ENCODE measurements at regions not wholly inside any gene's neighbourhood (a gene's known extent, or its start where the extent isn't known, plus 50 kb on each side); places are given as distances from the start of the nearest gene placed in this dataset.

GRCh38 chr10:107739951-107740350 is 575.4 kb upstream of the SORCS1 start:
- no peak for DNase-seq (ENCODE audit: low spot score)
- H3K27ac ChIP-seq: no peak overlapping the region
- no peak overlapping the region for H3K4me3 ChIP-seq
- TF ChIP-seq, protein P1, sequence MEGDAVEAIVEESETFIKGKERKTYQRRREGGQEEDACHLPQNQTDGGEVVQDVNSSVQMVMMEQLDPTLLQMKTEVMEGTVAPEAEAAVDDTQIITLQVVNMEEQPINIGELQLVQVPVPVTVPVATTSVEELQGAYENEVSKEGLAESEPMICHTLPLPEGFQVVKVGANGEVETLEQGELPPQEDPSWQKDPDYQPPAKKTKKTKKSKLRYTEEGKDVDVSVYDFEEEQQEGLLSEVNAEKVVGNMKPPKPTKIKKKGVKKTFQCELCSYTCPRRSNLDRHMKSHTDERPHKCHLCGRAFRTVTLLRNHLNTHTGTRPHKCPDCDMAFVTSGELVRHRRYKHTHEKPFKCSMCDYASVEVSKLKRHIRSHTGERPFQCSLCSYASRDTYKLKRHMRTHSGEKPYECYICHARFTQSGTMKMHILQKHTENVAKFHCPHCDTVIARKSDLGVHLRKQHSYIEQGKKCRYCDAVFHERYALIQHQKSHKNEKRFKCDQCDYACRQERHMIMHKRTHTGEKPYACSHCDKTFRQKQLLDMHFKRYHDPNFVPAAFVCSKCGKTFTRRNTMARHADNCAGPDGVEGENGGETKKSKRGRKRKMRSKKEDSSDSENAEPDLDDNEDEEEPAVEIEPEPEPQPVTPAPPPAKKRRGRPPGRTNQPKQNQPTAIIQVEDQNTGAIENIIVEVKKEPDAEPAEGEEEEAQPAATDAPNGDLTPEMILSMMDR (IDR thresholded peaks at IDR 0.05): no peak

GRCh38 chr10:107733328-107734130 is 569.0 kb upstream of the SORCS1 start:
- TF ChIP-seq, protein P1 (IDR thresholded peaks at IDR 0.05): no peak
- Histone ChIP-seq H3K27ac (no peak overlapping the region), H3K4me3 (no peak overlapping the region)
- DNase-seq (ENCODE audit: low spot score): no peak

DNA sequence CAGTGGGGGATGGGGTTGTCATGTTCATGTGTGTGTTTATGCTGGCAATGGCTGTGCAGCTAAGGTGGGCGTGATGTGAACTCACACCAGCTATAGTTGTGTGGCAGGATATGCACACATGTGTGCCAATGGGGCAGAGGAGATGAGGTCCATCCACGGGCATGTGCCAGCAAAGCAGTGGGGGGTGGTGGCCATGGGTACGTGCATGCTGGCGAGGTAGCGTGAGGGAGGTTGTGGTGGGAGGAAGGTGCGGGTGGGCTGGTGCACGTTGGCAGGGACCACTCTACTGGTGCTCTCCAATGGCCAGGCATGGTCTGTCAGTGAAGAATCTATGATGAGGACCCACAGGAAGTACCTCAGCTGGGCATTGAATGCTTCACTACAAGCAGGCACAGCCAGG is 567.5 kb upstream of the SORCS1 start:
- Histone ChIP-seq H3K27ac (no peak overlapping the region), H3K4me3 (no peak overlapping the region)
- TF ChIP-seq, protein P1 (IDR thresholded peaks at IDR 0.05): no peak
- no peak for DNase-seq (ENCODE audit: low spot score)

DNA sequence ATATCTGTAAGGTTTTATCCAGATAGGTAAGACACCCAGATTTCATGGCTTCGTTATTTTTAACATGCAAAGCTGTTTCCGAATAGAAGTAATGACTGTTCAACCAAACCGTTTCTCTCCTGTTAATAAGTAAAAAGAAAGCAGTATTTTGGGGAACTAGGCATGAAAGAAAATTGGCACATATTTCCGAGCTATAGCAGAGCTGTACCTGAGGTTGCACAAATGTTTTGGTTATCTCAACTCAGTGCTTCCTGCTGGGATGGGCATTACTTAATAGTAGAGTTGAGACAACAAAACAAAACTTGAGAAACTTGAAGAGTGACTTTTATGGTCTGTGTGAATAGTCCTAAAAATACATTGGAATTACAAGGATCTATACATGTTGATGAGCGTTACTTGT is 564.3 kb upstream of the SORCS1 start:
- no peak overlapping the region for H3K4me3 ChIP-seq
- TF ChIP-seq, protein P1 (IDR thresholded peaks at IDR 0.05): no peak
- H3K27ac ChIP-seq: no peak overlapping the region
- DNase-seq (ENCODE audit: low spot score): no peak

DNA sequence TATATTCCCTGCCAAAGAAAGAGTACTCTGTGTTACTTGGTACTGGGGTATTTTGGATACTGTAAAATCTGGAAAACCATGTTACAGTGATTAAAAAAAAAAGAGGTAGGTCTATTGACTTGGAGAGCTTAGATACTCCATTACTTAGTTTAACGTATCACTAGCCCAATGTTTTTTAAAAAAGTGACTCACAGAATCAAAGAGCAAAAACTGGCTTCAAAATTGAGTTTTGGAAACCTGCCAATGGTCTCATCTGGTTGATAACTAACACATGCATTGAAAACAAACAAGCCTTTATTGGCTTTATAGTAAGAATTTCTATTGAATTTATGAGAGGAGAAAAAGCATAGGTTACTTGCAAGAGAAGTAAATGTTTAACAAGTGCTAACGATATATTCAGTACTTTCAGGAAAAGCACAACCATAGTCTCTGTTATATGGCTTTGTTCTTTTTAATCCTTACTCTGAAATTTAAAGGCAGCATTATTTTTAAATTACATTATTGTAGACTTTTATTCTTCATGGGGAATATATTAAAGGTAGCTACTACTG is 563.3 kb upstream of the SORCS1 start:
- DNase-seq (ENCODE audit: low spot score): no peak
- TF ChIP-seq, protein P1 (IDR thresholded peaks at IDR 0.05): no peak
- no peak overlapping the region for H3K27ac ChIP-seq
- no peak overlapping the region for H3K4me3 ChIP-seq

DNA sequence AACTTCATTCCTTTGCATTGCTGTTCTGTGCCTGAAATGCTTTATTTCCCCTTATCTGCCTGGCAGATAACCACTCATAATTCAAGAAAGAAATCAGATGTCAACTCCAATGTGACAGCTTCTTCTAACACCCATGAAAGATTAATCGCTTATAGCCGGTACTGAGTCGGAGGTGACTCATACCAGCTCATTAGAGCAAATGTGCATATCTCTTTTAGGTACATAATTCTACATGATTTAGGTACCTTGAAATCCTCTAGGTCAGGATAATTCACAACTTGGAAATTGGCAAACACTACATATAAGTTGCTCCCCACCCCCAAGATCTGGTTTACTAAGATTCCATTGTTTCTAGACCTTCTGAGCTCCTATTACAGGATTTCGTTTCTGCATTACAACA is 554.4 kb upstream of the SORCS1 start:
- no peak overlapping the region for H3K27ac ChIP-seq
- H3K4me3 ChIP-seq: no peak overlapping the region
- TF ChIP-seq, protein P1 (IDR thresholded peaks at IDR 0.05): no peak
- DNase-seq (ENCODE audit: low spot score): no peak

DNA sequence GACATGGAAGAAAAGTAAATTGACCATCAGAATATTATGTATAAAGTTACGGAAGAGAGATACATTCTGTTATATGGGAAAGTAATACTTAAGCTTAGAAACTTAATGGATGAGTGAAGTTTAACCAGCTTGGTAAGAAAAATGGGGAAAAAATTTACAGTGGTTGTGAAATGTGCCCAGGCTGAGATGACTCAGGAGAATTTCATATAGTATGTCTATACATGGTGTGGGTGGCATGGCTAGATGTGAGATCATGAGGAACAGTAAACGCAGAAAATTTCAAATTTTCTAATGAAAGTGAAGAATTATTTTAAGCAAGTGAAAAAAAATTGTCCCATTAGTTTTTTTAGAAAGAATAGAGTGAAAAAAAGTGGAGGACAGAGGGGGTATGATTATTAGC is 552.5 kb upstream of the SORCS1 start:
- DNase-seq (ENCODE audit: low spot score): no peak
- TF ChIP-seq, protein P1 (IDR thresholded peaks at IDR 0.05): no peak
- H3K27ac ChIP-seq: no peak overlapping the region
- H3K4me3 ChIP-seq: no peak overlapping the region
